GM18870 (cell line): ENCODE measurements at regions not wholly inside any gene's neighbourhood (a gene's known extent, or its start where the extent isn't known, plus 50 kb on each side); places are given as distances from the start of the nearest gene placed in this dataset.
"Not testable (repeated sequence)": the region's sequence is repeated elsewhere in the genome, so short reads cannot be mapped to it uniquely, and the experiment has no call there.

Source experiments
- ATAC-seq: cut with Tn5 transposase; IDR thresholded peaks from one replicate; pipeline ENCODE4 v1.9.1; 2021; ENCODE audit warnings: moderate library complexity; ENCODE audit not compliant: unreplicated experiment

DNA sequence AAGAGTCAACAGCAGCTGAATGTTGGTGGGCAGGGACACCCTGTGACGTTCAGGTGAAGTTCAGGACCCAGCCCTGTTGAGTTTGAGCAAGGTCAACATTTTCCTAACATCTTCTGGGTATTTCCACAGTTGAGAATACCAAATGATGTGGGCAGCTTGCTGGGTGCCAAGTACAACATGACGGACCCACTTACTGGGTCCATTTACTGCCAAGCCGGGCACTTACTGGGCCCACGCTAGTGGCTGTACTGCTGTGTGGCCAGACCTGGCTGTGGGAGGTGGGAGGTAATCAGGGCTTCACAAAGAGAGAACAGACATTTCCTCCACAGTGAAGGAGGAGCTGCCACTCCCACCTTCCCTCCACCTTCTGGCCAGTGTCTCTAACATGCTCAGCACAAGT is 99.2 kb downstream of the PSMG1 start:
- no peak for ATAC-seq

DNA sequence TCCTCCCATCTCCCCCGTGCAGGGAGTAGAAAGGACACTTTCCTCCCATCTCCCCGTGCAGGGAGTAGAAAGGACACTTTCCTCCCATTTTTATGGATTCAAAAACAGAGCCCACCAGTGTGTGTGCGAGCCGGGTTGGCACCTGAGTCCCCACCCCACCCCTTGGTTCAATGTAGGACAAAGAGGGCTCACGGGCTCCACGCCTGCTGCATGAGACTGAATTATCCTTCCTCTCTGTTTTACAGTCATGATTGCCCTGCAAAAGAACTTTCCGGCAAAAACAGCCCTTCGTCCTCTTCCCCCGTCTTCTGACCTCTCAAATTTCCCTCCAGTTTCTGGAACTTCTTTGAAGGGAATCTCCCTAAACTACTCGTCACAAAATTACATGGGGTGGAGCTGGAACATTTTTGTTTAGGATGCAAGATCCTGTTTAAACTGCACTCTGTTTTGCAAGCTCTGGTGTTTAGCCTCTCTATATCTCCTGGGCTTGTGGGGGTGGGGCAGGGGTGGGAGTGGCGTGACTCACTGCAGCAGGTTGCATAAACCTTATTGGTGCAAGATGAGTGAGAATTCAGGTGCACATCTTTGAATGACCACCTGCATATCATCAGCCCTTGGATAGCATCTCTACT is 99.8 kb downstream of the PSMG1 start:
- ATAC-seq = no peak

DNA sequence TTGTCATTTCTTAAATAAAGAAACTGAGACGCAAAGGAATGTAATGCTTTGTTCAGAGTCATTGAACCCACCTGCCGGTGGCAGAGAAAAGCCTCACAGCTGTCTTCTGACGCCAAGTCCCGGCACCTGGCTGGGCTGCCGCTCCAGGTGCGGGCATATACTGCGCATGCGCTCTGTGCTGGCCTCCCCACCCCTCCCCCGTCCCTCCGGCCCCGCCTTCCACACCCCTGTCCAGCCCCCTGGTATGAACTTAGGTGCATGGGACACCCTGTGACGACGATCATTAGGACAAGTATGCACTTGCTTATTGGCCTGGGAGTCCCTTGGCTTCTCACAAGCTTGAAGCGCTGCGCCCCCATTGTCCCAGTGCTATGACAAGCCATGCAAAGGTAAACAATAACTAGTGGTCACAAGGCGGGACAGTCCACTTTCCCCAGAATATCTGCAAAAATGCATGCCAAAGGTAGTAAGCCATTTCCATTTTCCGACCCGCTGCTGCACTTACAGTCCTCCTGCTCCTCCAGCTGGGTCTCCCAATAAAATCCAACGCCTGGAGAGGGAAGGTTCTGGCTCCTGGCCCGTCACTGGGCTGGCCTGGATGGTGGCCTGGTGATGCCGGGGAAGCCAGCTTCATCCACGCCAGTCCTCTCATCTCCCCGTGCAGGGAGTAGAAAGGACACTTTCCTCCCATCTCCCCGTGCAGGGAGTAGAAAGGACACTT is 100.4 kb downstream of the PSMG1 start:
- ATAC-seq = no peak

DNA sequence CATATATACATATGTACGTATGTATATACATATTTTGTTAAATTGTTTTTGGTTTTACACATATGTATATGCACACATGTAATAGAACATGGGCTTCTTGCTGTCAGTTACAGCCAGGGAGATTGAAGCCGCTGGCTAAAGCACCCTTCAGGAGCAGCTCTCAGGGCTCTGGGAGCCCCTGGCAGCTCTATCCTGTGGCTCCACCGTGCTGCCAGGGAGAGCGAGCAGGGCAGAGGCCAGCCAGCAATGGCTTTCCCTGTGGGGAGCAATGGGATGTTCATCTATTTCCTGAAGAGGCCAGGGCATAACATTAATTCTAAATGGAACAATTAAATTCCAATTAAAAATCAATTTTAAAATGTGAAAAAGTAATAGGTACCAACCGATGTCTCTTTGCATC is 102.9 kb downstream of the PSMG1 start:
- ATAC-seq = no peak

DNA sequence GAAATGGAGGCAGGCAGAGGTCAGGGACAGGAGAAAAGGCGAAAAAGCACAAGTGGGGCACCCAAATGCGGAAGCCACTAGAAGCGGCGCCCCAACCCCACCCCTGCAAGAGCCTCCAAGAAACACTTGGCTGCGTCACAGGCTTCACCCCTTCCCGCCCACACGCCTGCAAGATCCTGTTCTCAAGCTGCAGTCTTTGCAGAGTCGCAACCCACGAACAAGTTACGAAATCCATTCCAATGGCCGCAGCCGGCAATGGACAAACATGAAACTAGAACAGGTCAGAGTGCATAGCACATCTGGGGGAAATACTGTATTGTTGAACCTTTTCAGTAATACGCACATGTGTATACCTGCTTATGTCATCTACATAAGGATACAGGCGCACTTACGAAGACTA is 103.6 kb downstream of the PSMG1 start:
- no peak for ATAC-seq

DNA sequence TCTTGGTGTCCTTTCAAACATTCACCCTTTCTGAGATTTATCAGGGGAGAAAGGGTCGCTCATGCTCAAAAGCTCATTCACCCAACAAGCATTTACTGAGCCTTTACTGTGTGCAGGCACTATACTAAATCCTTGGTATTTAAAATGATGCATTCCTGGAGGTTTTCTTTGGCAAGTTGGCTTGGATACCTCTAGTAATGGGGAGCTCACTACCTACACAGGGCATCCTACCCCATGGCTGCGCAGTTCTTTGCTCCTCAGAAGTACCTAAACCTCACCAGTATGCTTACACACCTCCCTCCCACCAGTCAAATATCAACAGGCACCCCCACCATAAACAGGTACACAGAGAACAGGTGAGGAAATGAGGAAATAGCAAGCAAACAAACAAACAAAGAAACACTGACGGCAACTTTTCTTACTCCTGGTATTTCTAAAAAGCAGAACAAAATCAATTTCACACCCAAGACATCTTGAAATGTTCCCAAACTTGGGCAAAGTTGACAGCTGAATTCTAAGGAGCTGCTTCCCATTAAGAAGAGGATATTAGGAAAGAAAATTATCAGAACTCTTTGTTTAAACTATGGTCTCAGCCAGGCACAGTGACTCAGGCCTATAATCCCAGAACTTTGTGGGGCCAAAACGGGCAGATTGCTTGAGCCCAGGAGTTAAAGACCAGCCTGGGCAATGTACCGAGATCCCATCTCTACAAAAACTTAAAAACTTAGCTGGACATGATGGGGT is 104.8 kb downstream of the PSMG1 start:
- ATAC-seq = no peak

DNA sequence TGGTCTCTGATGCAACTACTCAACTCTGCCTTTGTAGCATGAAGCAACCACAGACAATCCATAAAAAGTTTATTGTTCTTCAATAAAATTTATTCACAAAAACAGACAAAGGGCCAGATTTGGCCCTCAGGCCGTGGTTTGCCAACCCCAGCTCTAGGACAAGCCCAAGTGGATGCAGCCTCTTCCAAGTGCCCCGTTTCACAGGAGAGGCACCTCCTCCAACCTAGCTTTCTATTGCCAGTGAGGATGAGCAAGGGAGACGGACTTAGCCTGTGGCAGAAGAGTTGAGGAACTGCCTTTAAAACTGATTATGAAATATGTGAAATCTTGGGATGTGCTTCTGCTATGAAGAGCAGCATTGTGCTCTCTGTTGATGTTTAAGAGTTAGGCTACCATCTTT is 105.4 kb downstream of the PSMG1 start:
- no peak for ATAC-seq

DNA sequence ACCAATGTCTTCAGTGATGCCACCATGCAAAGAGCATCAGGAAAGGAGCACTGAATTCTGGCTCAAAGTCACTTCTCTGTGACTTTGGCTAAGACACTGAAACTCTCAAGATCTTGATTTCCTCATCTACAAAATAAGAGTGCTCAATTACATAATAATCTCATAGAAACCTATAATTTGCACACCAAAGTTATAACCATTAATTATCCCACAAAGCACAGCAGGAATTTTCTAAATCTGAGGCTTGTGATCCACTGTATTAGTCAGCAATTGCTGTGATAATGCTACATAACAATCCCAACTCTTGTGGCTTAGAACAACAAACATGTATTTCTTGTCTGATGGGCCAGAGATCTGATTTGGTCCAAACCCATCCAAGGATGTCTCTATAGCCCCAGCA is 108.7 kb downstream of the PSMG1 start:
- ATAC-seq = no peak

DNA sequence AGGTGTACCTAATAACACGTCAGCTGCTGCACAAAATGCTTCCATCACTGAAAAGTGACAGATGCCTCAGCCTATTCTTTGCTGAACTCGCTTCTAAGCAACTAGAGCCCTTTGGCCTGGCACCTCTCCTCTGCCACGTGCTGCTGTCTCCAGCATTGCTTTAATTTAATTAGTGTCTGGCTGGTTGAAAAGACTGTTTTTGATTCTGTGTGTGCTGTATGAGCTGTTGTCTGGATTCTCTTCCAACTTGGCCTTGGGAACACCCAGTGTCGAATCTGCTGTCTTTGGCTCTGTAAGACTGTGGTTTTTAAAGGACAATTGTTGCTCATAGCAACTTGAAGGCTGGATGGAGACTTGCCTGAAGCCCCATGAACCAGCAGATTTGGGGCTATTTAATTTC is 109.5 kb downstream of the PSMG1 start:
- no peak for ATAC-seq

DNA sequence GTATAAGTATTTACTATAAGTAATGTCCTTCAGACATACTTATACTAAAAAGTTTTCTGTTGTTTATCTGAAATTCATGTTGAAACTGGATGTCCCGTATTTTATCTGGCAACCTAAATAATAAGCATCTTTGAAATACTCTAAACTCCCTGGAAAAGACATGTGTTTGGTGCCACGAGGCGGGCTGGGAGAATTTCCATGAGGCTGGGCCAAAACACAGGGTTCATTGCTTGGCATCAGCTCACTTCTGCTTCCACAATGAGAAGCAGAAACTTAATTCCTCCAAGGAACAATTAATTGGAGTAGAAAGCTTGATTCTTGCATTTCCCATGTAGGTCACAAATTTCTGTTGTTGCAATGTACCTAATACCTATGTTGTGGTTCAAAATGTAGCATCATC is 110.2 kb downstream of the PSMG1 start:
- ATAC-seq = no peak

DNA sequence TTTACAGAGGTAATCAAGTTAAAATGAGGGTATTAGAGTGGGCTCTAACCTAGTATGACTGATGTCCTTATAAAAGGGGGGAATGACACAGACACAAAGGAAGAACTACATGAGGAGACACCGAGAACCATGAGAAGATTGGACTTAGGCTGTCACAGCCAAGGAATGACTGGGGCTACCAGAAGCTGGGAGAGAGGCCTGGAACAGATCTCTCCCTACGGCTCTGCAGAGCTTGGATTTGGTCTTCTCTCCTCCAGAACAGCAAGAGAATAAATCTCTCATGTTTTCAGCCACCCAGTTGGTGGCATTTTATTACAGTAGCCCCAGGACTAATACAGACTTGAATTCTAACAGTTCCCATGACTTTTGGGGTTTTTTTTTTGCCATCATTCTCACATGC is 110.8 kb downstream of the PSMG1 start:
- ATAC-seq = no peak

DNA sequence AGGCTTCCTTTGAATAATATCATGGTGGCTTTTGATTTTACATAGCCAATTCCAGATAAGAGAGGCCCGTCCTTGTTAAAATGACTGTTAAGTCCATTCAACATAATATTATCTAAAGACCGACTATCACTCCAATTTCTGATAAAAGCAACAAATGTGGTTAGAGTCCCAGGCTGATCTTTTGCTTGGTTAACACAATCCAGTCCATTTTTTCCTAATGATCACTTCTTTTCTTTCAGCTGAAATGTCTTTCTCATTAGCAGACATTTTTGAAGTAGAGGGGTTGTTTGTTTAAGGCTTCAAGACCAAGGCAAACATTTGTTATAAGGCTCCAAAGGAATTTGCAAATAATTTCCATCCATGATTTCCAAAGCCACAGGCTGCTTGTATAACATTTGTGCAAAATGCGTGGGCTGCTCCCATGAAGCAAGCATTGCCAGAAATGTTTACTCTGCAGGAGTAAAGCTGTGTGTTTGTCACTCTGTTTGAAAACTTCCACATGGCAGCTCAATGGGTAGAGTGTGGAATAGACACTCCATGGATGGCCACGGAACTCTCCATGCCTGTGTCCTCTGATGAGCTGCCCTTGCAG is 111.5 kb downstream of the PSMG1 start:
- ATAC-seq = no peak

DNA sequence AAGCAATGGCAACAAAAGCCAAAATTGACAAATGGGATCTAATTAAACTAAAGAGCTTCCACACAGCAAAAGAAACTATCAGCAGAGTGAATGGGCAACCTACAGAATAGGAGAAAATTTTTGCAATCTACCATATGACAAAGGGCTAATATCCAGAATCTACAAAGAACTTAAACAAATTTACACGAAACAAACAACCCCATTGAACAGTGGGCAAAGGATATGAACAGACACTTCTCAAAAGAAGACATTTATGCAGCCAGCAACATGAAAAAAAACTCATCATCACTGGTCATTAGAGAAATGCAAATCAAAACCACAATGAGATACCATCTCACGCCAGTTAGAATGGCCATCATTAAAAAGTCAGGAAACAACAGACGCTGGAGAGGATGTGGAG is 113.4 kb downstream of the PSMG1 start:
- ATAC-seq = not testable (repeated sequence)

DNA sequence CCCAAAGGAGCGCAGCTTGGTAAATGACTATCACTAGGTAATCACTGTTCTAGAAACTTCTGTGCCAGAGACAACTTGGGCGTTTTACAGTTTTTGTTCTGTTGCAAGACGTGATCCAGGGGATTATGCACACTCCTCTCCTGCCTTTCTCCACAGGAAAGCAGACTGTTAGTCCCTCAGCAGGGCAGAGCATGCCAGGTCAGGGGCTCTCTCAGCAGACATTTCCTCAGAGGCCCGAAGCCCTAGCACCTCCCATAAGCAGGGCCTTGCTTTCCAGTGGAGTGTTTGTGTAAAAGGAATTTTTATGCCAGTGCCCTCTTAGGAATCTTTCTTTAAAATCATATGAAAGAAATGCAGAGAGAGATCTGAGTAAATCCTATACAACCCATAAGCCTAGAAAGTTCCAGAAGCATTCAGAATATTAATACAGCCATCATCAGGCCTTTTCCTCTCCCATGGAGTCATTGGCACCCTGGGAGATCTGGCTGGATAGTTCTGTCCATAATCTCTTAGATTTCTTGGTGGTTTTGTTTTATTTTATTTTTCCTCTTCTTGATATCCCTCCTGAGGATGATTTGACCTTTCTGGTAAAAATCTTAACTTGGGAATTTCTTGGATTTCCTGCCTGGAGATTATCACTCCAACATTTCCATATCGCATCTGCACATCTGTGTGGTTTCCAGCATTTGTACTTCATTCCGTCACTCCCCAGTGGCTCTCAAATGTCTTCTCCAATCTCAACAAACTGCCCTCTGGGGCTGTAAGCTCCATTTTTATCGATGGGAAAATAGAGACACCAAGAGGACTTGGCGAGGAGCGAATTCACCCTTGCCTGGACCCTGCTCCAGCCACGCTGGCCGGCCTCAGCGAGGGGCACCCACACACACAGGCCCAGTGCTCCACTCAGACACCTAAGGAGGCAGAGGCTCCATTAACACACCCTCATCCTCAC is 116.1 kb downstream of the PSMG1 start:
- ATAC-seq = no peak

DNA sequence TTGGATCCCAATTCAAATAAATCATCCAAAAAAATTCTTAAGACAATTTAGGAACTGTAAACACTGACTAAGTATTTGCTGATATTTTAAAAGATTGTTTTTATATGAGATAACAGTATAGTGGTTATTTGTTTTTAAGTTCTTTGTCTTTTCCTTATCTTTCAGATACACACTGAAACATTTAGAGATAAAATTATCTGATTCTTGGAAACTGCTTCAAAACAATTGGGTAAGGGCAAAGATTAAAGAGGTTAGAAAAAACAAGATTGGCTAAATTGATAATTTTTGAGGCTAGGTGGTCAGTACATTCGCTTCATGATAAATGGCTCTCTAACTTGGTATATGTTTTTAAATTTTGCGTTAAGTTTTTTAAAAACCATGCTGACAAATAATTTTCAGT is 117.3 kb downstream of the PSMG1 start:
- no peak for ATAC-seq

DNA sequence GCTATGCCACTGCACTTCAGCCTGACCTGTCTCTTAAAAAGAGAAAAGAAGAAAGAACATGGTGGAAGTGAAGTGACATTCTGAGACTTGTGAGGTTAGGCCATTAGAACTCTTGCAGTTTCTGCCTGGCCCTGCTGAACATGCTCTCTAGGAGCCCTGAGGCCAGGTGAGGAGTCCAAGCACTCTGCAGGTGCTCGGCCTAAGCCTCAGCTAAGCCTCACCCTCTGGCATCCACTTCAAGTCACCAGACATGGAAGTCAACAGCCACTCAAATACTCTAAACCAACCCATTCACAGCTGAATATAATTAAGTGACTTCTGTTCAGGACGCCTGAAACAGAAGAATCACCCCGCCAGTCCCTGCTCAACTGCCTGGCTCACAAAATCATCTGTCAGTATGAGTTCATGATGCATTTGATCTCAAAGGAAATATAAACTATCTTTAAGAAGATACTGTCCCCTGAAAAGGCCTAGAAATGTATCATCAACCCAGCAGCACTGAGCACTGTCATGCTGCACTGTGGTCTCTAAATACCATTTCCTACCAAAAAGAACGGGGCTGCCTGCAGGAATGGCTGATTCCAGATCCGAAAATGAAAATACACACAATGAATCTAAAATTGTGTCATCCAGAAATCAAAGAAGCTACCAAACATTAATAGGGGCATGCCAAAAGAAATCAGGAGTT is 118.8 kb downstream of the PSMG1 start:
- no peak for ATAC-seq

DNA sequence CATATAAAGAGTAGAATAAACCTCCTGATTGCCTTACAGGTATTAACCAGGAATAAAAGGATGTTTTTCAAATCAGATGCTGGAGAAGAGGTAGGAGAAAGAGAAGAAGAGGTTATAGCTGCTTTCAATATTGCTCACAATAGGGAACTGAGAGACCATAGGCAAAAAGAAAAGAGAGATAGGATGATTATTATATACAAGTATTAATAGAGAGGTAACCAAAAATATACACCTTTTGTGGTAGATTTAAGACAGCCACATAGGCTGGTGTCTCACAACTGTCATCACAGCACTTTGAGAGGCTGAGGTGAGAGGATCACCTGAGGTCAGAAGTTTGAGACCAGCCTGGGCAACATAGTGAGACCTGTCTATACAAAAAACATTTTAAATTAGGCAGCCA is 119.7 kb downstream of the PSMG1 start:
- no peak for ATAC-seq

DNA sequence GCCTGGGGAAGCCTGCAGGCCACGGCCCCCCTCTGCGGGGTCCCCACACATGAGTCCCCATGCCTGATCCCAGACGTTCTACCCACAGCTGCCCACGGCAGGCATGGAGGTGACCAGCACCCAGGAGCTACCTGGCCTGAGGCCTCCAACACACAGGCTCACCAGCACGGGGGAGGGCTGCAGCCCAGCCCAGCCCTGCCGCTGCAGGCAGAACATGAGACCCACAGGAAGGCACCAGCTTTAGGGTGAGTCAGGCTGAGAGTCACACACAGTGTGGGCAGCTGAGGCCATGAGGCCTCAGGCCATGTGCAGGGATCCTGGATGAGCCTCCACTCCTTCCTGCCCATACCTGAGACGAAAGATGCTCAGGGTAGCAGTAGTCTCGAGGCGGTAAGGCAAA is 121.1 kb downstream of the PSMG1 start:
- no peak for ATAC-seq

DNA sequence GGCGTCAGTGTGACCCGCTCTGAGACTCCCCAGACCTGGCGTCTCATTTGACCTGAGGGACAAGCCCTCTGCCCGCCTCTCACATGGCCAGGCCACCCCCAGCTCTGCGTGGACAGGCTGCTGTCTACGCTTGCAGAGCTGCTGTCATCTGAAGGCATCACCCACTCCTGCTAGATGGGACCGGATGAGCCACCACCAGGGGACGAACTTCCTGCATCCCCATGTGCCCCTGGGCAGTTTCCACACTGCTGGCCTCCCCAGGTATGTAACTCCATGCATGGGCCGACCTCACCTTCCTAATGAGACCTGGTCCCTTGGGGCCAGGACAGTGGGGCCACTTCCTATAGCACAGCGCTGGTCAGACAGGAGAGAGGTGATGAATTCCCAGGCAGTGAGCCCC is 121.5 kb downstream of the PSMG1 start:
- ATAC-seq = no peak

DNA sequence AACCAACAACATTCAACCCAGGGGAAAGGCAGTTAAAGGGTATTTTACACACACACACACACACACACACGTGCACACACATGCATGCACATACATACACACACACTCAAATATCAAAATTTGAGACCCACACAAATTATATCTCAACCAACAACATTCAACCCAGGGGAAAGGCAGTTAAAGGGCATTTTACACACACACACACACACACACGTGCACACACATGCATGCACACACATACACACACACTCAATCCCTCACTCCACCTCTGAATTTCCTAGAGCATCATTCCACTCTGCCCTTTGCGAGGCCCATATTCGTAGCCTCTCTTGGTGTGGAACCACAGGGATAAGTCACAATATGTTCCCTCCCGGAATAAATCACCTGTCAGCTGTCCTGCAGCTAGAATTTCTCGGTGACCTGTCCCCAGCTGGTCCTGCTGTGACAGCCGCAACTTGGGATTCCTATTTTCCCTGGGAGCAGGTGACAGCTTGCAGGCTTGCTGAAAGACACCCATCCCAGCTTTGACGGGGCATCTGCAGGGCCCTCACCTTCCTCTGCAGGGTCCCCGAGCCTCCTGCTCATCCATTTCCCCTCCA is 122.7 kb downstream of the PSMG1 start:
- no peak for ATAC-seq
